EL (cell line): ENCODE measurements at regions not wholly inside any gene's neighbourhood (a gene's known extent, or its start where the extent isn't known, plus 50 kb on each side); places are given as distances from the start of the nearest gene placed in this dataset.
"Not testable (repeated sequence)": the region's sequence is repeated elsewhere in the genome, so short reads cannot be mapped to it uniquely, and the experiment has no call there.

Source experiments
- DNase-seq: peaks from one replicate; pipeline ENCODE4 v3.0.0-alpha.2; 2016

DNA sequence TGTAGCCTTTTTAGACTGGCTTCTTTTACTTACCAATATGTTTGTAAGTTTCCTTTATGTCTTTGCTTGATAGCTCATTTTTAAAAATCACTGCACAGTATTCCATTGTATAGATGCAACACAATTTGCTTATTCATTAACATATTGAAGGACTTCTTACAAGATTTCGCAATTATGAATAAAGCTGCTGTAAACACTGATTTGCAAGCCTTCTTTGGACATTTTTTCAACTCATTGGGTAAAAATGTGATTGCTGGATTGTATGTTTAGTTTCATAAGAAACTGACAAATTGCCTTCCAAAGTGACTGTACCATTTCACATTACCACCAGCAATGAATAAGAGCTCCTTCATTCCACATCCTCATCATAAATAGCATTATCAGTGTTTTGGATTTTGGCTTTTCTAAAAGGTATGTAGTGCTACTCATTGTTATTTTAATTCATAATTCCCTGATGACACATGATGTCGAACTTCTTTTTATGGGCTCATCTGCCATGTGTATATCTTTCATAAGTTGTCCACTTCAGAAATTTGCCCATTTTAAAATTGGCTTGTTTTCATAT is 80.7 kb downstream of the TFAP2B start:
- DNase-seq: no peak

GRCh38 chr6:50902260-50902659 is 83.6 kb downstream of the TFAP2B start:
- DNase-seq: no peak

- DNase-seq: no peak
These were observed 86.6 kb downstream of the TFAP2B start for GRCh38 chr6:50905297-50905696.

DNA sequence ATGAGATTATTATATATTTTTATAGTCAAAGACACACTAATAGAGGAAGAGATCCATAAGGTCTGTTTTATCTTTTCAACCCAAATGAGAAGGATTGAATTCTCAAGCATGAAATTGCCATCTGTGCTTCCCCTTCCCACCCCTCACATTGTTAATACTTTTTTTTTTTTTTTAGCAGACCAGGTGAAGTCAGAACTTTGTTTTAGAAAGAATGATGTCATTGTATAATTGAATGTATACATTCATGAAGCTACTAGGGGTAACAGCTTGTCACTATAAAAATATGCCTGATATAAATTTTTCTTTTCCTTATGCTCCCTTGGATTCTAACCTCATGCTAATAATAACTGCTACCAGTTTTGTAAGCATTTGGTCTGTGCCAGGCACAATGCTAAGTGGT is 88.9 kb downstream of the TFAP2B start:
- DNase-seq: no peak

DNA sequence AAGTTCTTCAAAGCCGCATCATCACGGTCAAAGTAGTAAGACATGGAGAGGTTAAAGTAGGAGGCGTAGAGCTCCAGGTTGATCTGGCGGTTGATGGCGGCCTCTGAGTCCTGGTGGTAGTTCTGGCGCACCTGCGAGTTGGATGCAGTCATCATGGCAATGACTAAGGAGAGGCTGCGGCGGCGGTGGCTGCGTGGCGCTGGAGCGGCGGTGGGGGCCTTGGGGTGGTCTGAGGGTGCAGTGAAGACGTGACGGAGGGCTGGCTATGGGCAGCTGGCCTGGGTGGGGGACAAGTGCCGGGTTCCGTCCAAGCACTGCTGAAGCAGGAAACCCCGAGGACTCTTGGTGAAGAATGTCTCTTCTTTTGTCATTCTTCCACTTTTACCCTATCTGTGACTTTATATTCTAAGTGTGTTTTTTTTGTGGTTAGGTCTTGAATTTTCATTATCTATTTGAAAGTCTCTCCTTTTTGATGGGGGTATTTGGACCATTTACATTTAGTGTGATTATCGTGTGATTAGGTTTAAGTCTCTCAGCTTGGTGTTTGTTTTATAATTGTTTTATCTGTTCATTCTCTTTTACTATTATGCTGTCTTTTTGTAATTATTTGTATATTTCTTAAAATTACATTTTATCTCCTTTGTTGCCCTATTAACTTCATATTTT is 94.6 kb downstream of the TFAP2B start:
- DNase-seq: no peak

- DNase-seq: not testable (repeated sequence)
These were observed 102.7 kb downstream of the TFAP2B start for GRCh38 chr6:50921378-50921777.

DNA sequence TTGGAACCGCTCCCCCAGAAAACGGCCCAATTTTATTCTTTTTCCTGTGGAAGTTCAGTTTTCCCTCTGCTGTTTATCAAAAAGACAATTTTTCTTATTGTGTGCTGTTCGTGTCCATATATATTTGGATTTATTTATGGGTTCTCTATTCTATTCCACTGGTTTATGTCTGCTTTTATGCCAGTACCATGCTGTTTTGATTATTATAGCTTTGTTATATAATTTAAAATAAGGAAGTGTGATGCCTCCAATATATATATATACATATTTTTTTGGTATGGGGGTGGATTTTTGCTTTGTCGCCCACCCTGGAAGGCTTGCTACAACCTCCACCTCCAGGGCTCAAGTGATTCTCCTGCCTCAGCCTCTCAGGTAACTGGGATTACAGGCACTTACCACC is 103.3 kb downstream of the TFAP2B start:
- DNase-seq: no peak

GRCh38 chr6:50922579-50923525 is 104.2 kb downstream of the TFAP2B start:
- DNase-seq: no peak

DNA sequence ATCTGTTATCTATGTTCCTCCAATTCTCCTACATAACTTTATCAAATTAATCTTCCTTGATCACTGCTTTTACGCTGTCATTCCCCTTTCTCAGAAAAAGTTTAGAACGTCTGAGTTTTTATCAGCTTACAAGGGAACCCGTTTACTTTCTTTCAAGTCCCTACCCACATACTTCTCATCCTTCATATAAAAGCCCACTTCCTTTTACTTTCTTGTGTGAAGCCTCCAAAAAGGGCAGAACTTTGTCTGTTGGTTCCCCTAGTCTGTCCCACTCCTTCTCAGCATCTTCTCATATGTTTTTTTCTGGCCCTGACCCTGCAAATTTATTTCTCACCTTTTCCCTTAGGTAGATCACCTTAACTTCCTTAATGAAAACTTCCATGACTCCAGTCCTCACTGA is 106.1 kb downstream of the TFAP2B start:
- no peak for DNase-seq

DNA sequence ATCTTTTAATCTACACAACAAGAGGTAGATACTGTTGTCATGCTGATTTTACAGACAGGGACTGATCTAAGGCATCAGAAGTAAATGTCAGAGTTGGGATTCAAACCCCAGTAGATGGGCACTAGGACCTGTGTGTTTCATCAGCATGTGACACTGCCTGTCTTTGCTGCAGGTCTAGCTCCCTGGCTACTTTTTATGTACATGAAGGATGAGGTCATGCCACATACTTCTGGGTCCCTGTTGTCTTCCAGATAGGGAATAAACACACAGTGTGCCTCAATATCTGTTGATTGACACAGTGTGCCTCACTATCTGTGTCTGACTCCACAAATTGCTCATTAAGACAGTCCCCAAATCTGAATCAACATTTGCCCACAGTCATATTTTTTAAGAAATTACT is 106.9 kb downstream of the TFAP2B start:
- DNase-seq: no peak

GRCh38 chr6:50925981-50926380 is 107.3 kb downstream of the TFAP2B start:
- DNase-seq: no peak

- no peak for DNase-seq
These were observed 109.1 kb downstream of the TFAP2B start for GRCh38 chr6:50927800-50928199.

DNA sequence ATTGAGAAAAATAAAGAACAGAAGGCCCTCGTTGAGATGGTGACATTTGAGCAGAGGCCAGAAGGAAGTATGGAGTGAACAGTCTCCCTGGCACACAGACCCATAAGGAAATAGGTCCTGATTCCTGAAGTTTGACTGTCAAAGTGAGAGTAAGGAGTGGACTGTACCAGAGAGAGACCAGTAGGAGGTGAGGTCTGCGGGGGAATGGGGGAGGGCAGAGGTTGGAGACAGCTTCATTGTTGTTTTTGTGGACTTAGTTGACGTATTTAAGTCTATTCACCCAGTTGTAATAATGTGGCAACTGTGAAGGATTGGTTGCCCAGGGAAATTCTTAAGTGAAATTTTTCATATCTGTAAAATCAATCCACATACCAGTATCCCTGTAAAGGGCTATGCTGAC is 110.7 kb downstream of the TFAP2B start:
- no peak for DNase-seq

GRCh38 chr6:50935442-50935841 is 116.8 kb downstream of the TFAP2B start:
- DNase-seq: no peak

- no peak for DNase-seq
These were observed 117.6 kb downstream of the TFAP2B start for GRCh38 chr6:50936277-50936681.

GRCh38 chr6:50939931-50940330 is 121.3 kb downstream of the TFAP2B start:
- no peak for DNase-seq

GRCh38 chr6:50945789-50946188 is 127.1 kb downstream of the TFAP2B start:
- DNase-seq: no peak

DNA sequence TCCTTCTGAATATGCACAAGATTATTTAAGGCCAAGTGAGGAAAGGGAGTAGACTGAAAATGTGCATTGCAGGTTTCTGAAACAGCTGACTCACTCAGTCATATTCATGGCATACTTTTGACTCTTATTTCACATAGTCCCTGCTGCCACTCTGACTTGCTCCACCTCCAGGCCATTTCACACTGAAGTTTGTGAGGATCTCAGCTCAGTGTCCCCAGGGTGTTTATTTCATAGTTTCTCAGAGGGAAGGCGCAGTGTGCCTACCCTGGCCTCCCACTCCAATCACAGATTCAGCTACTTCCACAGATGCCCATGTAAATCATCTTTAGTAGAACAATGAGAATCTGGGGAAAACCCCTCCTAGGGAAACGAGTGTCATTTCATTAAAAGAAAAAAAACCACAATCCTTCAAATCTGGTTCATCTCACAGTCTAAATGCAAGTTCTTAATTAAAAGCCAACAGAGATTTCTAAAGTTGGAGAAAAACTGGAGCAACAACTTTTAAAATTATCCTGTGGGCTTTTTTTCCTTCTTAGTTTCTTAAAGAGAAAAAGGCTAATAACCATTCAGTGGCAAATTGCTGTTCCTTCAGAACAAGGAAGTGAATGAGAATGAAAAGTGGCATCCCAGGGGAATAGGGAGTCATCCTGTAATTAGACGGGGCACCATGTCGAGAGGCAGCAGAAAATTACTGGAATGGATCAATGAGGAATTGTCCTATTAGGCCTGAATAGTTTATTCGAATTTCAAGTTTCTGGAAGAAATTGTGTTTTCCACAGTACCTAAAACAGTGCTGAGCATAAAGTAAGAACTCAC is 133.6 kb downstream of the TFAP2B start:
- DNase-seq: no peak

DNA sequence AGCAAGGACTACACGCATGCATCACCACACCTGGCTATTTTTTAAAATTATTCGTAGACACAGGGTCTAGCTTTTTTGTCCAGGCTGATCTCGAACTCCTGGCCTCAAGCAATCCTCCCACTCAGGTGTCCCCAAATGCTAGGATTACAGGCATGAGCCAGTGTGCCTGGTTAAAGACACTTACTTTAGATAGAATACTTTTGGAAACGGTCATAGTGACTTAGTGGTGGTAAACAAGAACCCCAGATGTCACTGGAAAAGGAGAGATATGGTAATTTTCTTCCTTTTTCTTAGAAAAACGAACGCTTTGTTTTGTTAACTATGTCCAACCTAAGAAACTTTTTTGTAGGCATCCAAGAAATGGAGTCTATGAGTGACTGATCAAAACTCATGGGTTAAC is 137.3 kb downstream of the TFAP2B start:
- DNase-seq: no peak

- DNase-seq: no peak
These were observed 139.6 kb downstream of the TFAP2B start for GRCh38 chr6:50958148-50958697.

- DNase-seq: no peak
These were observed 140.5 kb downstream of the TFAP2B start for GRCh38 chr6:50959081-50959641.

DNA sequence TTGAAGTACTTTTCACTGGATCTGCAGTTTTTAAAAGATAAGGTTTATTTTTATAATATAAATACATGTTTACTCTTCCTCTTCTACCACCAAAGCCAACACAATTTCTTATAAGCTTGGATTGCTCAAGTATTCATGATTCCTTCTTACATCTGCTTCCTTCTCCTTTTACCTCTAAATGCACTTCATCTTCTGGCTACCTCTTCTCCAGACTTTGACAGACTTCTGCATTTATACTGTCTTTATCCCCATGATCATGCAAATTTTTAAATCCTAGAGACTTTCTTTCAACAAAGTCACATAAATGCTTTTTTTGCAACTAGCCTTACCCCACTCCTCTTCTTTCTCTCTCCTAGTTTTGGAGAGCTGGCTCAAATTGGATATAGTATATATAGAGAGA is 142.9 kb downstream of the TFAP2B start:
- no peak for DNase-seq
